ENCODE measurements at regions not wholly inside any gene's neighbourhood (a gene's known extent, or its start where the extent isn't known, plus 50 kb on each side); places are given as distances from the start of the nearest gene placed in this dataset.
"Not testable (repeated sequence)": the region's sequence is repeated elsewhere in the genome, so short reads cannot be mapped to it uniquely, and the experiment has no call there.

GRCh38 chr19:29154163-29154562 is 58.8 kb downstream of the UQCRFS1 start:
- no peak for DNase-seq (ENCODE audit: low read depth in 2 of 2)

GRCh38 chr19:29145756-29146155 is 67.2 kb downstream of the UQCRFS1 start:
- DNase-seq (ENCODE audit: low read depth in 2 of 2) = no peak

- no peak for DNase-seq (ENCODE audit: low read depth in 2 of 2)
Measured at GRCh38 chr19:29143183-29143582, 69.8 kb downstream of the UQCRFS1 start.

- no peak for DNase-seq (ENCODE audit: low read depth in 2 of 2)
Measured at GRCh38 chr19:29139227-29139626, 73.7 kb downstream of the UQCRFS1 start.

- not testable (repeated sequence) for DNase-seq (ENCODE audit: low read depth in 2 of 2)
Measured at GRCh38 chr19:29138206-29138605, 74.7 kb downstream of the UQCRFS1 start.

- no peak for DNase-seq (ENCODE audit: low read depth in 2 of 2)
Measured at GRCh38 chr19:29131456-29131855, 81.5 kb downstream of the UQCRFS1 start.

- DNase-seq (ENCODE audit: low read depth in 2 of 2) = no peak
Measured at GRCh38 chr19:29129148-29129547, 83.8 kb downstream of the UQCRFS1 start.

- DNase-seq (ENCODE audit: low read depth in 2 of 2) = no peak
Measured at GRCh38 chr19:29128203-29128602, 84.7 kb downstream of the UQCRFS1 start.

- no peak for DNase-seq (ENCODE audit: low read depth in 2 of 2)
Measured at GRCh38 chr19:29122185-29122584, 90.8 kb downstream of the UQCRFS1 start.

GRCh38 chr19:29121684-29122083 is 91.3 kb downstream of the UQCRFS1 start:
- DNase-seq (ENCODE audit: low read depth in 2 of 2) = no peak

GRCh38 chr19:29120466-29120865 is 92.5 kb downstream of the UQCRFS1 start:
- no peak for DNase-seq (ENCODE audit: low read depth in 2 of 2)

- no peak for DNase-seq (ENCODE audit: low read depth in 2 of 2)
Measured at GRCh38 chr19:29119590-29119989, 93.4 kb downstream of the UQCRFS1 start.

- no peak for DNase-seq (ENCODE audit: low read depth in 2 of 2)
Measured at GRCh38 chr19:29118389-29118788, 94.6 kb downstream of the UQCRFS1 start.

GRCh38 chr19:29117926-29118325 is 95.0 kb downstream of the UQCRFS1 start:
- DNase-seq (ENCODE audit: low read depth in 2 of 2) = no peak

GRCh38 chr19:29115181-29115580 is 97.8 kb downstream of the UQCRFS1 start:
- DNase-seq (ENCODE audit: low read depth in 2 of 2) = no peak

GRCh38 chr19:29113838-29114237 is 99.1 kb downstream of the UQCRFS1 start:
- DNase-seq (ENCODE audit: low read depth in 2 of 2) = no peak

- DNase-seq (ENCODE audit: low read depth in 2 of 2) = no peak
Measured at GRCh38 chr19:29111576-29111975, 101.4 kb downstream of the UQCRFS1 start.

GRCh38 chr19:29107831-29108230 is 105.1 kb downstream of the UQCRFS1 start:
- DNase-seq (ENCODE audit: low read depth in 2 of 2) = no peak

- no peak for DNase-seq (ENCODE audit: low read depth in 2 of 2)
Measured at GRCh38 chr19:29106346-29106885, 106.5 kb downstream of the UQCRFS1 start.

- no peak for DNase-seq (ENCODE audit: low read depth in 2 of 2)
Measured at GRCh38 chr19:29105629-29106292, 107.2 kb downstream of the UQCRFS1 start.

GRCh38 chr19:29104605-29105241 is 108.2 kb downstream of the UQCRFS1 start:
- no peak for DNase-seq (ENCODE audit: low read depth in 2 of 2)

GRCh38 chr19:29098863-29099481 is 114.0 kb downstream of the UQCRFS1 start:
- DNase-seq (ENCODE audit: low read depth in 2 of 2) = no peak

GRCh38 chr19:29098091-29098490 is 114.9 kb downstream of the UQCRFS1 start:
- no peak for DNase-seq (ENCODE audit: low read depth in 2 of 2)

Measured in activated CD4-positive, alpha-beta T cell treated with anti-CD3 and anti-CD28 coated beads for 24 hours (primary cell).